ENCODE measurements at regions not wholly inside any gene's neighbourhood (a gene's known extent, or its start where the extent isn't known, plus 50 kb on each side); places are given as distances from the start of the nearest gene placed in this dataset.

- H3K4me3 ChIP-seq = no peak overlapping the region
- H3K9me3 ChIP-seq = no peaks in the 10 kb centered on the region
- H3K27me3 ChIP-seq = no peaks in the 10 kb centered on the region
- intact Hi-C loops (cut with DNase I) = no loop called here
- TF ChIP-seq, protein P1, sequence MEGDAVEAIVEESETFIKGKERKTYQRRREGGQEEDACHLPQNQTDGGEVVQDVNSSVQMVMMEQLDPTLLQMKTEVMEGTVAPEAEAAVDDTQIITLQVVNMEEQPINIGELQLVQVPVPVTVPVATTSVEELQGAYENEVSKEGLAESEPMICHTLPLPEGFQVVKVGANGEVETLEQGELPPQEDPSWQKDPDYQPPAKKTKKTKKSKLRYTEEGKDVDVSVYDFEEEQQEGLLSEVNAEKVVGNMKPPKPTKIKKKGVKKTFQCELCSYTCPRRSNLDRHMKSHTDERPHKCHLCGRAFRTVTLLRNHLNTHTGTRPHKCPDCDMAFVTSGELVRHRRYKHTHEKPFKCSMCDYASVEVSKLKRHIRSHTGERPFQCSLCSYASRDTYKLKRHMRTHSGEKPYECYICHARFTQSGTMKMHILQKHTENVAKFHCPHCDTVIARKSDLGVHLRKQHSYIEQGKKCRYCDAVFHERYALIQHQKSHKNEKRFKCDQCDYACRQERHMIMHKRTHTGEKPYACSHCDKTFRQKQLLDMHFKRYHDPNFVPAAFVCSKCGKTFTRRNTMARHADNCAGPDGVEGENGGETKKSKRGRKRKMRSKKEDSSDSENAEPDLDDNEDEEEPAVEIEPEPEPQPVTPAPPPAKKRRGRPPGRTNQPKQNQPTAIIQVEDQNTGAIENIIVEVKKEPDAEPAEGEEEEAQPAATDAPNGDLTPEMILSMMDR (IDR thresholded peaks at IDR 0.05) = no peak
- no peaks in the 10 kb centered on the region for H3K36me3 ChIP-seq
- DNase-seq (ENCODE audit: low spot score in 2 of 2) = no peak
- no peaks in the 10 kb centered on the region for H3K4me1 ChIP-seq
- H3K27ac ChIP-seq = no peak overlapping the region
Observed at GRCh38 chr13:90068658-90069057, 1278.8 kb upstream of the MIR17HG start.

DNA sequence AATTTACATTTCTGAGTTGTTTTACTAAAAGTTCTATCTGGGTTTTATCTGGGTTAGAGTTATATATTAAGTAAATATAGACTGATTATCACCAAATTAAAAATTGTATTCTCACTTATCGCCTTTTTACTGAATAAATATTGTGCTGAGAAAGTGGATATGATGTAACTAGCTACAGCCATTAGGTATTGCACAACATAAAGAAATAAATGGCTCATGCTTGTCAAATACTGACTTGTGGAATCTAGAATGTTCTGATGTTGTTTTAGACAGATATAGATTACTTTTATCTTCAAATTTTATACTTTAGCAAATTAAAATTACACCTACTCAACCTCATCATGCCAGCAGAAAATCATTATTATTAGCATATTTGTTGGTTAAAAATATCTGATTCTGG lies 1277.1 kb upstream of the MIR17HG start:
- no peaks in the 10 kb centered on the region for H3K9me3 ChIP-seq
- TF ChIP-seq, protein P1 (IDR thresholded peaks at IDR 0.05) = no peak
- no peak overlapping the region for H3K27ac ChIP-seq
- intact Hi-C loops (cut with DNase I) = no loop called here
- DNase-seq (ENCODE audit: low spot score in 2 of 2) = no peak
- H3K36me3 ChIP-seq = no peaks in the 10 kb centered on the region
- no peaks in the 10 kb centered on the region for H3K27me3 ChIP-seq
- no peak overlapping the region for H3K4me3 ChIP-seq
- H3K4me1 ChIP-seq = no peaks in the 10 kb centered on the region

DNA sequence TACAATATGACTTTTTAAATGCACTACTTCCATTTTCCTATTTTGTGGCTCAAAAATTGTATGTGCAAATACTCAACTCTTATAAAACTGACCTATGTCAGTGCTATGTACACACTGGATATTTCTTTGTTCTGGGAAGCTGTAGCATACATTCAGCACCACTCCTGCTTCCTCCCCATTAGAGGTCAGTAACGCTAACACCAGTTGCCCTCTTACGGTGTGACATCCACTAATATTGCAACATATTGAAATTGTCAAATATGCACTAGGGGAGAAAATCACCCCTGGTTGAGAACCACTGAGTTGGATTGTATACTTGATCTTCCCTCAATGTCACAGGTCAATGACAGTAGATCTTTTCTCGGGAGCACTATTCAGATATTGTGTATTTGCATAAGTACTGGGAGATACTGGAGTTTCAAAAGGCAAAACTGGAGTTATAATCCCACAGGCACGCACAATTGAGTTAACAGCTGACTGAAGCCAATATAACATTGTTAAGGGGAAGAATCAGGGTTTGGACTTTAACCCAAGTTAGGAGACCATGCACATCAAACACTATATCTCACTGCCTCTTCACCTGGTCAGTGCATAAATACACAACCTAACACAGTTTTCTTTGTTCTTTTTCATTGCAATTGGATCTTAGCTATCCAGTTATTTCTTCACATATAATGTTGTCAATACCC lies 1276.5 kb upstream of the MIR17HG start:
- no peaks in the 10 kb centered on the region for H3K4me1 ChIP-seq
- no peaks in the 10 kb centered on the region for H3K9me3 ChIP-seq
- intact Hi-C loops (cut with DNase I) = no loop called here
- H3K4me3 ChIP-seq = no peak overlapping the region
- TF ChIP-seq, protein P1 (IDR thresholded peaks at IDR 0.05) = no peak
- H3K27me3 ChIP-seq = no peaks in the 10 kb centered on the region
- DNase-seq (ENCODE audit: low spot score in 2 of 2) = no peak
- H3K27ac ChIP-seq = no peak overlapping the region
- H3K36me3 ChIP-seq = no peaks in the 10 kb centered on the region

GRCh38 chr13:90084684-90085290 lies 1262.7 kb upstream of the MIR17HG start:
- intact Hi-C loops (cut with DNase I) = no loop called here
- TF ChIP-seq, protein P1 (IDR thresholded peaks at IDR 0.05) = no peak
- no peaks in the 10 kb centered on the region for H3K9me3 ChIP-seq
- no peak overlapping the region for H3K4me3 ChIP-seq
- no peak for DNase-seq (ENCODE audit: low spot score in 2 of 2)
- H3K27me3 ChIP-seq = no peaks in the 10 kb centered on the region
- no peaks in the 10 kb centered on the region for H3K4me1 ChIP-seq
- H3K27ac ChIP-seq = no peak overlapping the region
- no peaks in the 10 kb centered on the region for H3K36me3 ChIP-seq

- H3K4me1 ChIP-seq = no peaks in the 10 kb centered on the region
- no peaks in the 10 kb centered on the region for H3K9me3 ChIP-seq
- DNase-seq (ENCODE audit: low spot score in 2 of 2) = no peak
- no peak overlapping the region for H3K4me3 ChIP-seq
- no peak overlapping the region for H3K27ac ChIP-seq
- H3K27me3 ChIP-seq = no peaks in the 10 kb centered on the region
- TF ChIP-seq, protein P1 (IDR thresholded peaks at IDR 0.05) = no peak
- intact Hi-C loops (cut with DNase I) = no loop called here
- H3K36me3 ChIP-seq = no peaks in the 10 kb centered on the region
Observed at GRCh38 chr13:90089051-90089450, 1258.4 kb upstream of the MIR17HG start.
